A549 (cell line): ENCODE measurements at regions not wholly inside any gene's neighbourhood (a gene's known extent, or its start where the extent isn't known, plus 50 kb on each side); places are given as distances from the start of the nearest gene placed in this dataset.

Experiments used
- CTCF ChIP-seq: fragments of >200 bp; sonication (Bioruptor Twin); formaldehyde crosslinking; IDR thresholded peaks from 3 replicates; pipeline ENCODE4 v1.5.1; 2016
- FOSL2 ChIP-seq, 2 experiments: fragments of 450-650 bp in 1 of 2; fragments of >200 bp in 1 of 2; sonication (Bioruptor Twin) in 1 of 2; formaldehyde crosslinking; IDR thresholded peaks; 2 replicates each; pipeline versions ENCODE4 v1.5.0 to v1.6.1; 2016 to 2020; ENCODE audit warnings: mild to moderate bottlenecking in 1 of 2, moderate library complexity in 1 of 2
- MYC ChIP-seq: IDR thresholded peaks from 2 replicates; pipeline ENCODE4 v1.6.1; 2012; ENCODE audit warnings: mild to moderate bottlenecking, inconsistent platforms, low read length, improper control_type of control experiment, borderline replicate concordance

GRCh38 chr12:39240587-39240986, 202.3 kb downstream of the KIF21A start:
- TF ChIP-seq CTCF (no peak), FOSL2 (IDR thresholded peaks at IDR 0.05) (no peak), FOSL2 (CRISPR knock-in tag; IDR thresholded peaks at IDR 0.05) (no peak), MYC (no peak)
